ENCODE measurements at regions not wholly inside any gene's neighbourhood (a gene's known extent, or its start where the extent isn't known, plus 50 kb on each side); places are given as distances from the start of the nearest gene placed in this dataset.

- whole genome bisulfite sequencing, 2 experiments (ENCODE audit: low coverage in 1 of 2, low lambda C conversion rate in 2 of 2, missing lambda C conversion rate in 2 of 2): 25 to 32% methylated on average over 2 of the region's 2 CpGs
- no peaks in the 10 kb centered on the region for H3K36me3 ChIP-seq (ENCODE audit: low read depth)
These were observed 200.4 kb upstream of the GYPA start for GRCh38 chr4:144340931-144341330.

DNA sequence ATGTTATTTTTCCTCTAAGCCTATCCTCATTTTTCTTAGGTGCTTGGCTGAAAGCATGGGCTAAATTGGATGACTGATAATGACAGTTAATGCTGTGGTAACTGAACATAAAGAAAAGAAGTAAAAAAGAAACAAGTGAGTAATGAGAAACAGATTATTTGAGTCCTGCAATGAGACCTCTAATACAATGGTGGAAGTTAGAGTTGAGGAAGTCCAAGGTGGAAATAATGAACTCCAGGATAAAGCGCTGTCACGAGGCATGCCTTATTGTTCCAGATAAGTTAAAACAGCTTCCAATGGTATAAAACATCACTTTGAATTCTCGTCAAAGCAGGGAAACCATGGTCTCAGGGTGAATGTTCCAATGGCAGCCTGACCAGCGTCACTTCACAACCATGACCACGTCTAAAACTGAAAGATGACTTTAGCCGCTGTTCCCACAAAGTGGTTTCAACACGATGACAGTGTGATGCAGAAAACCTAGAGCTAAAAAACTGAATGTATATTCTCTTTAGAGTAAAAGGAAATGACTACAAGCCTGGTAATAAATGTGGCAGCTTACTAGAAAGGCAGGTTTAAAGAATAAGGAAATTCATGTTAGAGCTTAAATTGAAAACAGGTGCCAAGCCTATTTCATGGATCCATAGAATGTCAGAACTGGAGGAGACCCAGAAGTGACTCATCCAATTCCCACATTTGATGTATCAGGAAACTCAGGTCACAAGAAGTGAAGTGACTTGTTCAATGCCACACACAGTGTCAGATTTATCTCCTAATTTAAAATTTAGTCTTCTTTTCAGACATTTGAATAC, 202.6 kb upstream of the GYPA start:
- Histone ChIP-seq H3K27ac (no peak overlapping the region), H3K9me3 (ENCODE audit: low read depth) (no peaks in the 10 kb centered on the region), H3K9ac (no peak overlapping the region), H3K4me3 (no peak overlapping the region), H4K20me1 (ENCODE audit: insufficient read depth) (no peaks in the 10 kb centered on the region), H3K36me3 (ENCODE audit: low read depth) (no peaks in the 10 kb centered on the region), H2AFZ (no peak overlapping the region), H3K79me2 (ENCODE audit: insufficient read depth) (no peaks in the 10 kb centered on the region), H3K4me1 (ENCODE audit: insufficient read depth) (no peaks in the 10 kb centered on the region), H3K9me2 (ENCODE audit: insufficient read depth) (no peaks in the 10 kb centered on the region), H3K4me2 (ENCODE audit: unreplicated experiment) (no peak overlapping the region), H3K27me3 (replicated peaks; ENCODE audit: insufficient read depth) (no peaks in the 10 kb centered on the region; the same call in 1 of the 2 replicates), H3F3A (ENCODE audit: insufficient read depth) (no peaks in the 10 kb centered on the region)
- WGBS, 2 experiments (ENCODE audit: low coverage in 1 of 2, low lambda C conversion rate in 2 of 2, missing lambda C conversion rate in 2 of 2): 39 to 45% methylated on average over 7 of the region's 7 CpGs
- DNase-seq: peak; percentile 1
- in situ Hi-C loops (cut with MboI): no loop called here
- no peak for TF ChIP-seq EZH2 (IDR thresholded peaks at IDR 0.05; ENCODE audit: insufficient read depth, poor library complexity, severe bottlenecking)
- TF ChIP-seq EZH2phosphoT487 (IDR thresholded peaks at IDR 0.05; ENCODE audit: insufficient read depth, low read depth): no peak

More at GRCh38 chr4:144340931-144341330, 200.4 kb upstream of the GYPA start:
- Histone ChIP-seq H3K4me2 (ENCODE audit: unreplicated experiment) (no peak overlapping the region), H3K9ac (no peak overlapping the region), H3K27ac (no peak overlapping the region), H3K79me2 (ENCODE audit: insufficient read depth) (no peaks in the 10 kb centered on the region), H3K9me2 (ENCODE audit: insufficient read depth) (no peaks in the 10 kb centered on the region), H3K4me1 (ENCODE audit: insufficient read depth) (no peaks in the 10 kb centered on the region), H3K27me3 (replicated peaks; ENCODE audit: insufficient read depth) (no peaks in the 10 kb centered on the region), H3K4me3 (no peak overlapping the region), H4K20me1 (ENCODE audit: insufficient read depth) (no peaks in the 10 kb centered on the region), H2AFZ (no peak overlapping the region), H3F3A (ENCODE audit: insufficient read depth) (no peaks in the 10 kb centered on the region), H3K9me3 (ENCODE audit: low read depth) (no peaks in the 10 kb centered on the region)
- in situ Hi-C loops (cut with MboI): no loop called here
- DNase-seq: no peak
- TF ChIP-seq EZH2 (IDR thresholded peaks at IDR 0.05; ENCODE audit: insufficient read depth, poor library complexity, severe bottlenecking) (no peak), EZH2phosphoT487 (IDR thresholded peaks at IDR 0.05; ENCODE audit: insufficient read depth, low read depth) (no peak)

GRCh38 chr4:144347121-144347520, 206.6 kb upstream of the GYPA start:
- no peak overlapping the region for H3K9ac ChIP-seq
- 38 to 39% methylated on average over 4 of the region's 4 CpGs for WGBS, 2 experiments (ENCODE audit: low coverage in 1 of 2, low lambda C conversion rate in 2 of 2, missing lambda C conversion rate in 2 of 2)
- in situ Hi-C loops (cut with MboI): no loop called here

DNA sequence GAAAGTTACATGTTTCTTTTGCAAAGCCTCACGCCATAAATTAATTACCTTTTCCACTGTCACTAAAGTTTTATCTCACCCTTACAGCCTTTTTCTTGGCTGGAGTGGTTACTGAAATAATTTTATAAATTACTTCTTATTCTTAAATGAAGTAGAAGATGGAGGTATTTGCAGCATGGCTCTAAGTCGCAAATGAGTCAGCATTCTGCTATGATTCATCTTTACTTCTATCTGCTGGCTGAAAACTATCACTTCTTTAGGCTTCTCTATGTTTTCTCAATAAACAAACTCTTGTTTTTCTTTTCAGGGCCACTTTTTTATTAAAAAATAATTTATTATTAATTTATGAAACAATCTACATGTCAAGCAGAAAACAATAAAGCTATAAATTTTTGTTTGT, 210.2 kb upstream of the GYPA start:
- Histone ChIP-seq H3F3A (ENCODE audit: insufficient read depth) (no peaks in the 10 kb centered on the region), H3K9me2 (ENCODE audit: insufficient read depth) (no peaks in the 10 kb centered on the region), H2AFZ (no peak overlapping the region), H3K4me1 (ENCODE audit: insufficient read depth) (no peaks in the 10 kb centered on the region), H3K79me2 (ENCODE audit: insufficient read depth) (no peaks in the 10 kb centered on the region), H3K27ac (no peak overlapping the region), H3K27me3 (replicated peaks; ENCODE audit: insufficient read depth) (peaks cover 48% of the 10 kb centered on the region), H3K9ac (no peak overlapping the region), H3K9me3 (ENCODE audit: low read depth) (no peaks in the 10 kb centered on the region), H4K20me1 (ENCODE audit: insufficient read depth) (no peaks in the 10 kb centered on the region), H3K4me3 (no peak overlapping the region), H3K4me2 (ENCODE audit: unreplicated experiment) (no peak overlapping the region), H3K36me3 (ENCODE audit: low read depth) (no peaks in the 10 kb centered on the region)
- 85 to 86% methylated on average over 2 of the region's 2 CpGs for WGBS, 2 experiments (ENCODE audit: low coverage in 1 of 2, low lambda C conversion rate in 2 of 2, missing lambda C conversion rate in 2 of 2)
- in situ Hi-C loops (cut with MboI): no loop called here
- no peak for DNase-seq
- no peak for TF ChIP-seq EZH2 (IDR thresholded peaks at IDR 0.05; ENCODE audit: insufficient read depth, poor library complexity, severe bottlenecking)
- TF ChIP-seq EZH2phosphoT487 (IDR thresholded peaks at IDR 0.05; ENCODE audit: insufficient read depth, low read depth): no peak

More at GRCh38 chr4:144347121-144347520, 206.6 kb upstream of the GYPA start:
- no peak overlapping the region for H3K4me3 ChIP-seq
- H3K79me2 ChIP-seq (ENCODE audit: insufficient read depth): no peaks in the 10 kb centered on the region
- peaks cover 17% of the 10 kb centered on the region for H3K27me3 ChIP-seq (replicated peaks; ENCODE audit: insufficient read depth)
- H3K36me3 ChIP-seq (ENCODE audit: low read depth): no peaks in the 10 kb centered on the region
- no peaks in the 10 kb centered on the region for H3F3A ChIP-seq (ENCODE audit: insufficient read depth)
- H3K9me3 ChIP-seq (ENCODE audit: low read depth): no peaks in the 10 kb centered on the region
- no peak overlapping the region for H3K27ac ChIP-seq
- no peaks in the 10 kb centered on the region for H3K4me1 ChIP-seq (ENCODE audit: insufficient read depth)
- no peak overlapping the region for H2AFZ ChIP-seq
- TF ChIP-seq EZH2phosphoT487 (IDR thresholded peaks at IDR 0.05; ENCODE audit: insufficient read depth, low read depth) (no peak), EZH2 (IDR thresholded peaks at IDR 0.05; ENCODE audit: insufficient read depth, poor library complexity, severe bottlenecking) (no peak)
- no peaks in the 10 kb centered on the region for H3K9me2 ChIP-seq (ENCODE audit: insufficient read depth)
- H3K4me2 ChIP-seq (ENCODE audit: unreplicated experiment): no peak overlapping the region
- DNase-seq: no peak
- no peaks in the 10 kb centered on the region for H4K20me1 ChIP-seq (ENCODE audit: insufficient read depth)
